ENCODE measurements at regions not wholly inside any gene's neighbourhood (a gene's known extent, or its start where the extent isn't known, plus 50 kb on each side); places are given as distances from the start of the nearest gene placed in this dataset.
A peak's percentile ranks its signal among the peaks of the same experiment; 100 is the strongest.

DNA sequence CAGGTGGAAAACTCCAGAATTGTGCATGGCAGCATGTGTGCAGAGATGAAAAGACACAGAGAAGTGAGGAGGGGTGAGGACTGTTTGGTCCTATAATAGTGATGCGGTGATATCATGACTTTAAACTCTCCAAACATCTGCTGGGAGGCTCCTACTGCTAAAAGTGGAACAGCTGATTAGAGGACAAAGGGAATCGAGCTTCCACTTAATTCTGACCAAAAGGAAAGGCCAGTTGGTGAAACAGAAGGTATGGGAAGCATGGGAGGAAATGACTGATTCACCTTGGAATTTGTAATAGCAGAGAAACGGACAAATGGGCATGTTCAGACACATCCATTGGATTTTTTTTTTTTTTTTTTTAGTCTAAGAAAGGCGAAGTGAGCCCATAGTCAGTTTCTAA is 67.5 kb upstream of the MAMDC2 start:
- WGBS, 2 donors: 58 to 62% methylated on average over 4 of the region's 4 CpGs
- Histone ChIP-seq H3K9me3 (ENCODE audit: control insufficient read depth in 4 of 4, insufficient read depth in 3 of 4, low read length in 3 of 4) (no peaks in the 10 kb centered on the region), H3K27ac (ENCODE audit: low read depth in 1 of 2, low read length in 1 of 2) (no peak overlapping the region), H3K4me3 (no peak overlapping the region), H3K4me1 (ENCODE audit: control insufficient read depth in 5 of 5, insufficient read depth in 5 of 5, low read length in 5 of 5) (peaks cover 0 to 4% (median 0%) of the 10 kb centered on the region in 5 donors), H3K9ac (ENCODE audit: insufficient read depth in 1 of 2, low read length in 2 of 2) (no peak overlapping the region), H3K36me3 (ENCODE audit: control insufficient read depth in 4 of 4, insufficient read depth in 4 of 4, low read length in 4 of 4) (no peaks in the 10 kb centered on the region), H3K27me3 (ENCODE audit: control insufficient read depth in 3 of 3, insufficient read depth in 3 of 3, low read length in 2 of 3) (no peaks in the 10 kb centered on the region)
- no peak for DNase-seq
- ATAC-seq (ENCODE audit: insufficient read depth, low FRiP score): no peak
- TF ChIP-seq, protein P1, sequence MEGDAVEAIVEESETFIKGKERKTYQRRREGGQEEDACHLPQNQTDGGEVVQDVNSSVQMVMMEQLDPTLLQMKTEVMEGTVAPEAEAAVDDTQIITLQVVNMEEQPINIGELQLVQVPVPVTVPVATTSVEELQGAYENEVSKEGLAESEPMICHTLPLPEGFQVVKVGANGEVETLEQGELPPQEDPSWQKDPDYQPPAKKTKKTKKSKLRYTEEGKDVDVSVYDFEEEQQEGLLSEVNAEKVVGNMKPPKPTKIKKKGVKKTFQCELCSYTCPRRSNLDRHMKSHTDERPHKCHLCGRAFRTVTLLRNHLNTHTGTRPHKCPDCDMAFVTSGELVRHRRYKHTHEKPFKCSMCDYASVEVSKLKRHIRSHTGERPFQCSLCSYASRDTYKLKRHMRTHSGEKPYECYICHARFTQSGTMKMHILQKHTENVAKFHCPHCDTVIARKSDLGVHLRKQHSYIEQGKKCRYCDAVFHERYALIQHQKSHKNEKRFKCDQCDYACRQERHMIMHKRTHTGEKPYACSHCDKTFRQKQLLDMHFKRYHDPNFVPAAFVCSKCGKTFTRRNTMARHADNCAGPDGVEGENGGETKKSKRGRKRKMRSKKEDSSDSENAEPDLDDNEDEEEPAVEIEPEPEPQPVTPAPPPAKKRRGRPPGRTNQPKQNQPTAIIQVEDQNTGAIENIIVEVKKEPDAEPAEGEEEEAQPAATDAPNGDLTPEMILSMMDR (IDR thresholded peaks at IDR 0.05; ENCODE audit: control extremely low read depth, extremely low read depth): no peak

DNA sequence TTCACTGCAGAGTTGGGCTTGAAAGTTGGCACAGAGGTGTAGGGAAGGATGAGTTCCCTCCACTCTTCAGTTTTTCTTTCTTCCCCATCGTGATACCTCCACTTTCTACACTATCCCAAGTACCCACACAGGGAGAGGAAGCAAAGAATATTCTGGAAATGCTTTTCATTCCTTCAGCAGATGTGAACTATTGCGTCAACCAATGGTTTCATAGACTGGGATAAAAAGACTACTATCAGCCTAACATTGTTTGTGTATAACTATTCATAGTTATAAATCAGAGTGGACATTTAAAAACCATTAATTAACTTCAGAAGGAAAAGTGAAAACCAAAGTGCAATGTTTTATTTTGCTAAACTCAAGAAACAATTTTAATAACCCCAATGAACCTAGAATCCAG is 63.6 kb upstream of the MAMDC2 start:
- Histone ChIP-seq H3K36me3 (ENCODE audit: control insufficient read depth in 4 of 4, insufficient read depth in 4 of 4, low read length in 4 of 4) (no peaks in the 10 kb centered on the region), H3K27me3 (ENCODE audit: control insufficient read depth in 3 of 3, insufficient read depth in 3 of 3, low read length in 2 of 3) (no peaks in the 10 kb centered on the region), H3K27ac (ENCODE audit: low read depth in 1 of 2, low read length in 1 of 2) (no peak overlapping the region), H3K9me3 (ENCODE audit: control insufficient read depth in 4 of 4, insufficient read depth in 3 of 4, low read length in 3 of 4) (no peaks in the 10 kb centered on the region), H3K4me3 (no peak overlapping the region), H3K9ac (ENCODE audit: insufficient read depth in 1 of 2, low read length in 2 of 2) (no peak overlapping the region), H3K4me1 (ENCODE audit: control insufficient read depth in 5 of 5, insufficient read depth in 5 of 5, low read length in 5 of 5) (no peaks in the 10 kb centered on the region)
- DNase-seq: no peak
- 72 to 83% methylated on average over 2 of the region's 2 CpGs for WGBS, 2 donors
- TF ChIP-seq, protein P1 (IDR thresholded peaks at IDR 0.05; ENCODE audit: control extremely low read depth, extremely low read depth): no peak
- no peak for ATAC-seq (ENCODE audit: insufficient read depth, low FRiP score)

DNA sequence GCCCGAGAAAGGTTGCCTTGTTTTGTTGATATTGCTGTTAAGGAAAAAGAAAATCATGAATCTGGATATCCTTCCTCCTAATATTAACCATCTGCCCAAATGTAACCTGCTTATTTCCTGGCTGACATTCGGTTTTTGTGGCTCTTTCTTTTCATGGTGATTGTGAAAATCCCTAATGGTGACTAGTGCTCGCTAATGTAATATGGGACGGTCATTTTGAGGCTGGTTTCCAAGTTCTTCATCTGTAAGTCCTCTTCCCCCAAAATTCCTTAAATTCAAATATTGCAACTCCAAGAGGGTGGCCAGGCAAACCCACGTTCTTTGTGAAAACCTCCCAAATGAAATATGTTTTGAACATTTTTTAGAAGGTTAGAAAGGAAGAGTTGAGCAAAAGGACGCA is 63.1 kb upstream of the MAMDC2 start:
- TF ChIP-seq, protein P1 (IDR thresholded peaks at IDR 0.05; ENCODE audit: control extremely low read depth, extremely low read depth): no peak
- no peak for ATAC-seq (ENCODE audit: insufficient read depth, low FRiP score)
- H3K27ac ChIP-seq (ENCODE audit: low read depth in 1 of 2, low read length in 1 of 2): no peak overlapping the region
- no peak overlapping the region for H3K9ac ChIP-seq (ENCODE audit: insufficient read depth in 1 of 2, low read length in 2 of 2)
- H3K36me3 ChIP-seq (ENCODE audit: control insufficient read depth in 4 of 4, insufficient read depth in 4 of 4, low read length in 4 of 4): no peaks in the 10 kb centered on the region
- WGBS, 2 donors: 77 to 80% methylated on average over 6 of the region's 6 CpGs
- H3K27me3 ChIP-seq (ENCODE audit: control insufficient read depth in 3 of 3, insufficient read depth in 3 of 3, low read length in 2 of 3): no peaks in the 10 kb centered on the region
- no peak for DNase-seq
- H3K4me1 ChIP-seq (ENCODE audit: control insufficient read depth in 5 of 5, insufficient read depth in 5 of 5, low read length in 5 of 5): no peaks in the 10 kb centered on the region
- no peak overlapping the region for H3K4me3 ChIP-seq
- no peaks in the 10 kb centered on the region for H3K9me3 ChIP-seq (ENCODE audit: control insufficient read depth in 4 of 4, insufficient read depth in 3 of 4, low read length in 3 of 4)

DNA sequence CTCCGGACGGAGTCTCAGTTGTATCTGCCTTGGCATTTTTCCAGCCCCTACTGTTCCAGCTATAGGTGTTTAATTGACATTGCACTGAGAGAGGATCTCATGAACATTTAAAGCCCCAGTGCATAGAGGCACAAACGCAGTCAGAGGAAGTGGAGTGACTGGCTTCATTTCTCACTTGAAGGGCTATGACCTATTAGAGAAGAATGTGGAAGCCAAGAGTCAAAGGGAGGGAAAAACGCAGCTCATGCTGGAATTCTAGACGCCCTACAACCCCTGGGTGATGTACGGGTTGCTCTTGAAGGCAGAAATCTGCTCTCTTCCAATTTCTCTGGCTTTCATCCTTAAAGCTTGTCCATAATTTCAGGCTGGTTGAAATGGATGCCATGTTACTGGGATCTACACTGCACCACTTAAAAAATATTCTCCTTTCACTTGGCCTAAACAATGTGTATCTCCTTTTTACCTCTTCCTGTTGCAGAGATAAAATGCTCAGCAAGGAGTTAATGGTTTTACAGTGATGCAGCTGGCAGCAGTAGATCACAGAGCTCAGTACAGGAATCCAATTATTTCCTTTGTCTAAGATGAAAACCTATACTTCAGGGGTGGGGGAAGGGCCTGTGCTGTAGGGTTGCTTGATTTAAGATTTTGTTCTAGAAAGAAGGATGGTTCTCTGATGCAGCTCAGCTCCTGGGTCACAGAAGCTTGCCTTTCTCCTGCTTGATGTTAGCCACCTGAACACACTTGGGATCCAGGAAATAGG is 61.8 kb upstream of the MAMDC2 start:
- DNase-seq (peak in 2 of 3 donors; percentile 23 to 44), ATAC-seq (ENCODE audit: insufficient read depth, low FRiP score) (no peak)
- Histone ChIP-seq H3K4me3 (no peak overlapping the region), H3K9ac (ENCODE audit: insufficient read depth in 1 of 2, low read length in 2 of 2) (no peak overlapping the region), H3K27ac (ENCODE audit: low read depth in 1 of 2, low read length in 1 of 2) (no peak overlapping the region), H3K9me3 (ENCODE audit: control insufficient read depth in 4 of 4, insufficient read depth in 3 of 4, low read length in 3 of 4) (no peaks in the 10 kb centered on the region), H3K4me1 (ENCODE audit: control insufficient read depth in 5 of 5, insufficient read depth in 5 of 5, low read length in 5 of 5) (no peaks in the 10 kb centered on the region), H3K27me3 (ENCODE audit: control insufficient read depth in 3 of 3, insufficient read depth in 3 of 3, low read length in 2 of 3) (no peaks in the 10 kb centered on the region), H3K36me3 (ENCODE audit: control insufficient read depth in 4 of 4, insufficient read depth in 4 of 4, low read length in 4 of 4) (no peaks in the 10 kb centered on the region)
- TF ChIP-seq, protein P1 (IDR thresholded peaks at IDR 0.05; ENCODE audit: control extremely low read depth, extremely low read depth): no peak
- WGBS, 2 donors: 58 to 63% methylated on average over 6 of the region's 6 CpGs

All from lung (tissue), 11 donors.